Sigmoid colon (tissue), 6 donors: ENCODE measurements at regions not wholly inside any gene's neighbourhood (a gene's known extent, or its start where the extent isn't known, plus 50 kb on each side); places are given as distances from the start of the nearest gene placed in this dataset.

Experiments used
- DNase-seq: peaks from one replicate; pipeline ENCODE4 v3.0.0-alpha.2; 2019
- H3K27ac ChIP-seq, 4 donors: fragments of 200-600 bp; sonication (generic); one replicate each; pipeline ENCODE4 v1.5.1; 2016 to 2019; ENCODE audit warnings: mild to moderate bottlenecking in 1 of 4
- H3K27me3 ChIP-seq, 3 donors: fragments of 200-600 bp; sonication (generic); one replicate each; pipeline ENCODE4 v1.5.1; 2019; ENCODE audit warnings: mild to moderate bottlenecking in 1 of 3
- H3K36me3 ChIP-seq, 4 donors: fragments of 200-600 bp; sonication (generic); one replicate each; pipeline ENCODE4 v1.5.1; 2016 to 2019
- H3K4me1 ChIP-seq, 4 donors: fragments of 200-600 bp; sonication (generic); one replicate each; pipeline ENCODE4 v1.5.1; 2017 to 2019
- H3K4me3 ChIP-seq, 4 donors: fragments of 200-600 bp; sonication (generic); one replicate each; pipeline ENCODE4 v1.5.1; 2017 to 2019; ENCODE audit warnings: mild to moderate bottlenecking in 2 of 4, moderate library complexity in 1 of 4
- H3K9me3 ChIP-seq, 4 donors: fragments of 200-600 bp in 3 of 4; sonication (generic) in 3 of 4; one replicate each; pipeline versions ENCODE4 v1.5.1 to v1.6.1; 2013 to 2019
- CTCF ChIP-seq, 4 experiments: fragments of 450-650 bp in 3 of 4; fragments of 200-600 bp in 1 of 4; IDR thresholded peaks; one replicate each; pipeline ENCODE4 v1.5.1; 2016 to 2019; ENCODE audit warnings: antibody characterized with exemption in 4 of 4, mild to moderate bottlenecking in 3 of 4, moderate library complexity in 2 of 4
- EP300 ChIP-seq, 4 donors: sonication (generic); formaldehyde crosslinking; IDR thresholded peaks; one replicate each; pipeline ENCODE4 v1.6.1; 2017; ENCODE audit warnings: antibody characterized with exemption in 4 of 4
- POLR2A ChIP-seq, 2 donors: fragments of 450-650 bp; IDR thresholded peaks; one replicate each; pipeline ENCODE4 v1.6.1; 2016; ENCODE audit warnings: antibody characterized with exemption in 2 of 2, mild to moderate bottlenecking in 2 of 2, moderate library complexity in 2 of 2
- POLR2AphosphoS5 ChIP-seq, 4 donors: sonication (generic); formaldehyde crosslinking; IDR thresholded peaks; one replicate each; pipeline ENCODE4 v1.6.1; 2017; ENCODE audit warnings: antibody characterized with exemption in 4 of 4
- WGBS, 2 donors: extraction: QIAGEN DNeasy Blood & Tissue Kit; methylation state at CpG; one replicate each; pipeline ENCODE4 v1.1.7; 2013; 5-methylcytosine and 5-hydroxymethylcytosine counted together
- intact Hi-C: fragments of 100-400 bp; cut with DNase I; formaldehyde crosslinking; loops from one replicate; pipeline ENCODE4 v1.15.1; 2023
- donor health status: healthy with polysubstance abuse.
- donor health status: healthy.

- Histone ChIP-seq H3K27ac (no peak overlapping the region), H3K4me1 (no peaks in the 10 kb centered on the region), H3K36me3 (no peaks in the 10 kb centered on the region), H3K9me3 (no peaks in the 10 kb centered on the region), H3K4me3 (no peak overlapping the region), H3K27me3 (no peaks in the 10 kb centered on the region)
- intact Hi-C loops = no loop called here
- no peak for DNase-seq
- 80 to 89% methylated on average over 6 of the region's 6 CpGs for WGBS, 2 donors
- TF ChIP-seq POLR2A (IDR thresholded peaks at IDR 0.05) = no peak
- no peak for TF ChIP-seq CTCF (IDR thresholded peaks at IDR 0.05)
- TF ChIP-seq POLR2AphosphoS5 (IDR thresholded peaks at IDR 0.05) = no peak
- TF ChIP-seq EP300 (IDR thresholded peaks at IDR 0.05) = no peak
These were observed 85.4 kb upstream of the MIER3 start for GRCh38 chr5:57037355-57037754.

GRCh38 chr5:57041570-57041969 is 89.6 kb upstream of the MIER3 start:
- Histone ChIP-seq H3K9me3 (no peaks in the 10 kb centered on the region), H3K4me3 (no peak overlapping the region), H3K36me3 (no peaks in the 10 kb centered on the region), H3K27me3 (no peaks in the 10 kb centered on the region), H3K27ac (no peak overlapping the region), H3K4me1 (no peaks in the 10 kb centered on the region)
- intact Hi-C loops = no loop called here
- no peak for TF ChIP-seq CTCF (IDR thresholded peaks at IDR 0.05)
- TF ChIP-seq POLR2A (IDR thresholded peaks at IDR 0.05) = no peak
- no peak for TF ChIP-seq EP300 (IDR thresholded peaks at IDR 0.05)
- no peak for TF ChIP-seq POLR2AphosphoS5 (IDR thresholded peaks at IDR 0.05)
- no peak for DNase-seq
- 14 to 58% methylated on average over 1 of the region's 1 CpG for WGBS, 2 donors

- Histone ChIP-seq H3K4me3 (no peak overlapping the region), H3K36me3 (no peaks in the 10 kb centered on the region), H3K27me3 (no peaks in the 10 kb centered on the region), H3K9me3 (no peaks in the 10 kb centered on the region), H3K4me1 (no peaks in the 10 kb centered on the region), H3K27ac (no peak overlapping the region)
- DNase-seq = no peak
- WGBS, 2 donors = 93 to 95% methylated on average over 3 of the region's 3 CpGs
- intact Hi-C loops = no loop called here
- TF ChIP-seq POLR2A (IDR thresholded peaks at IDR 0.05) (no peak), POLR2AphosphoS5 (IDR thresholded peaks at IDR 0.05) (no peak), CTCF (IDR thresholded peaks at IDR 0.05) (no peak), EP300 (IDR thresholded peaks at IDR 0.05) (no peak)
These were observed 90.6 kb upstream of the MIER3 start for GRCh38 chr5:57042524-57042931.

GRCh38 chr5:57054135-57054534 is 102.2 kb upstream of the MIER3 start:
- Histone ChIP-seq H3K9me3 (no peaks in the 10 kb centered on the region), H3K27ac (no peak overlapping the region), H3K36me3 (no peaks in the 10 kb centered on the region), H3K4me1 (no peaks in the 10 kb centered on the region), H3K27me3 (no peaks in the 10 kb centered on the region), H3K4me3 (no peak overlapping the region)
- intact Hi-C loops = no loop called here
- DNase-seq = no peak
- TF ChIP-seq CTCF (IDR thresholded peaks at IDR 0.05) (no peak), POLR2A (IDR thresholded peaks at IDR 0.05) (no peak), EP300 (IDR thresholded peaks at IDR 0.05) (no peak)

- no peaks in the 10 kb centered on the region for H3K4me1 ChIP-seq
- H3K27me3 ChIP-seq = no peaks in the 10 kb centered on the region
- no peak overlapping the region for H3K4me3 ChIP-seq
- intact Hi-C loops = no loop called here
- TF ChIP-seq EP300 (IDR thresholded peaks at IDR 0.05) (no peak), CTCF (IDR thresholded peaks at IDR 0.05) (no peak), POLR2AphosphoS5 (IDR thresholded peaks at IDR 0.05) (no peak), POLR2A (IDR thresholded peaks at IDR 0.05) (no peak)
- no peaks in the 10 kb centered on the region for H3K9me3 ChIP-seq
- WGBS, 2 donors = 21 to 75% methylated on average over 1 of the region's 1 CpG
- no peak for DNase-seq
- H3K36me3 ChIP-seq = no peaks in the 10 kb centered on the region
- H3K27ac ChIP-seq = no peak overlapping the region
These were observed 102.7 kb upstream of the MIER3 start for GRCh38 chr5:57054671-57055070.
